HEK293T (cell line): ENCODE measurements at regions not wholly inside any gene's neighbourhood (a gene's known extent, or its start where the extent isn't known, plus 50 kb on each side); places are given as distances from the start of the nearest gene placed in this dataset.

Experiments used
- FOXA1 ChIP-seq: fragments of 450-650 bp; IDR thresholded peaks from 2 replicates; pipeline ENCODE4 v1.6.1; 2016; ENCODE audit warnings: mild to moderate bottlenecking
- FOXM1 ChIP-seq: fragments of 450-650 bp; IDR thresholded peaks from 2 replicates; pipeline ENCODE4 v1.6.1; 2017; ENCODE audit warnings: mild to moderate bottlenecking, borderline replicate concordance
- SP1 ChIP-seq: fragments of 450-650 bp; IDR thresholded peaks from 2 replicates; pipeline ENCODE4 v1.6.1; 2017
- SUZ12 ChIP-seq: fragments of 450-650 bp; IDR thresholded peaks from 2 replicates; pipeline ENCODE4 v1.6.1; 2016; ENCODE audit warnings: mild to moderate bottlenecking
- TARDBP ChIP-seq: fragments of 450-650 bp; IDR thresholded peaks from 2 replicates; pipeline ENCODE4 v1.6.1; 2016

DNA sequence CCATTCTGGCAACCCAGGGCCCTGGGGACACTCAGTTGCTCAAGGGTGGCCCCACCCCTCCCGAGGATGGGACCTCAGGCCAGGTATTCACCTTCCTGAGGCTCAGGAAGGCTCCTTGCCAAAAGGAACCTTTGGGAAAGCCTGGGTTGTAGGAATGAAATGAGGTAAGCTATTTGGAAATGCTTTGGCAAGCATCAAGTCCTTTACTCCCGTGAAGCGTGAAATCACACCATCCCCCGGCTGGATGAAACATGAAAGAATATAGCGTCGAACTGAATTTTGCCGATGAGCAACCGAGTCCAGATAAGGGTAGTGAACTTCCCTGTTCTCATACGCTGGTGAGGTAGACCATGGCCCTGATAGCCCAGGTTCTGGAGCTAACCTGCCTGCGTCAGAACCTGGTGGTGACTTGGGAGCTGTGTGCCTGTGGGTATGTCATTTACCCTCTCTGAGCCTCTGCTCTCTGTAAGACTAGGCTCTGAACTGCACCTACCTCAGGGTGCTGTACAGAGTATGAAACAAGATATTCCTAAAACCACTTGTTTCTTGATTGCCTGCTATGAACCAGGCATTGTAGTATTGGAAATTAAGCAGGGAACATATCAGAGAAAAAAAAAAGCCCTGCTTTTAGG, 105.3 kb upstream of the BOD1 start:
- TF ChIP-seq FOXA1 (no peak), SP1 (no peak), TARDBP (no peak), SUZ12 (no peak), FOXM1 (no peak)
